HG02588 (cell line): ENCODE measurements at regions not wholly inside any gene's neighbourhood (a gene's known extent, or its start where the extent isn't known, plus 50 kb on each side); places are given as distances from the start of the nearest gene placed in this dataset.

ENCODE experiments used
- ATAC-seq: cut with Tn5 transposase; IDR thresholded peaks from one replicate; pipeline ENCODE4 v1.9.1; 2021; ENCODE audit warnings: mild to moderate bottlenecking, moderate library complexity; ENCODE audit not compliant: unreplicated experiment

DNA sequence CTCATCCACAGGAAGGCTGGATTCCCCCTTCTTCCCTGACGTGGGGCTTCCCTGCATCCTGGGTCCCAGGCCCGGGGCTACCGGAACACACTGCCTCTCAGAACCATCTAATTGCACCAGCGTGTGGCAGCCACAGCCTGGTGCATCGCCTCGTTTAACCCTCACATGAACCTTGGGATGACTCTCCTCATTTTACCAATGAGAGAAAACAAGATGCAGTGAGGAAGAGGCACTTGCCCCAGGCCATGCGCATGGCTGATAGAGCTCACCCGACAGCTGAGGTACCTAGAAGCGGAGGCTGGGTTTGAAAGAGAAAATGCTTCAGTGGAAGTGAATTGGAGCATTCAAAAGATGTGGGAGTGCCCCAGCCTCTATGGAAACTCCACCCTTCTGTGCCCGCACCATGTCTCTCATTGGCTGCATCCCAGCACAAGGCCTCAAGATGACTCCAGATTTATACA, 162.3 kb downstream of the KATNIP start:
- no peak for ATAC-seq

GRCh38 chr16:27717726-27718125, 167.8 kb downstream of the KATNIP start:
- no peak for ATAC-seq

GRCh38 chr16:27718201-27719105, 168.5 kb downstream of the KATNIP start:
- no peak for ATAC-seq

DNA sequence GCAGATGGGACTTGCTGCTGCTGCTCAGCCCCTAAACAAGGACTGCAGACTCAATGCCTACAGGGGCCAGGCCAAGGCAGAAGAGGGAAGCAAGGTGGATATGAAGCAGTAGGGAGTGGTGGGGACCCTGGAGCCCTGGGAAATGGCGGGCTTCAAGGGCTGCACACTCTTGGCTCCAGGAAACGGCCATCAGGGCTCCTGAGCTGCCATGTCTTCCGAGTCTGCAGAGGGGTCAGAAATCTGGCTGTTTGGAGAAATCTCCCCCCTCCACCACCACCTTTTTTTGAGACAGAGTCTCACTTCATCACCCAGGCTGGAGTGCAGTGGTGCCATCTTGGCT, 169.1 kb downstream of the KATNIP start:
- no peak for ATAC-seq

- no peak for ATAC-seq
Measured at GRCh38 chr16:27720731-27721530, 171.0 kb downstream of the KATNIP start.

DNA sequence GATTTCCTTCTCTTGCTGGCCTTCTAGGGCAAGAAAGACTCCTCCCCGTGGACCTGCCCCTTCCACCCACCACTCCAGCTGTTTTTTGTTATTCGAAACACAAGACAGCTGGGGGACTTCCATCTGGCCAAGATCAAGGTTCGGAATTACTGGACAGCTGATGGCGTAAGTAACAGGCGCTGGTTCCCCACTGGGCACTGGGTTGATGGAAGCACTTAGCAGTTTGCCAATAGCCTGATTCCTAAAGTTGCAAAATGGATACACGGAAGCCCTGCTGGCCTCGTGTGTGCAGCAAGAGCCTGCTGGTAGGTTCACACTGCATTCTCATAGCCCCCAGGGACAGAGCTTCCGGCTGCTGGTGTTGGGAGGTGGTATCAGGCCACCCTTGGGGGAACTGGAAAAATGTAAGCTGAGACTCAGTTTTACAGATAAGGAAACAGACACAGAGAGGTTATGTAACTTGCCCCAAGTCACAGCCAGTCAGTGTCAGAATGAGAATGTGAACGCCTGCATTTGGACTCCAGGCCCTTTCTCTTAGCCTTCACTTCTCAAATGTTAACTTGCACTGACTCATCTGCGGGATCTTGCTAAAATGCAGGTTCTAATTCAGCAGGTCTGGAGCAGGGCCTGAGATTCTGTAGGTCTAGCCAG, 171.7 kb downstream of the KATNIP start:
- no peak for ATAC-seq

DNA sequence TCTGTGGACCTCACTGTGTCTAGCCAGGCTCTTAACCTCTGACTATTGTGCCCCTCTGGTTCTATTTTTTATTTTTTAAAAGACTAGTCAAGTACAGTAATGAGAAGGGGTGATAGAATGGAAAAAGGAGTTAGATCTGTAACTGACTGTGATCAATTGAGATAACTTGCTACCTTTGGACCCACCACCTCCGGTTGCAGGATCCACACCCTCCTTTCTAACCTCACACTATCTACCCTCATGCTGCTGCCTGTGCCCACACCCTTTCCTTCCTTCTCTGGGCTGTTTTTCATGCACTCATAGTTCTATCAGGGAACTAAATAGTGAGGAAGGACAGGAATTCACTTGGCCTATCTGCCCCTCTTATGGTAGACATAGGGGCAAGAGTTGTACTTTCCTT, 172.3 kb downstream of the KATNIP start:
- ATAC-seq, result no peak

DNA sequence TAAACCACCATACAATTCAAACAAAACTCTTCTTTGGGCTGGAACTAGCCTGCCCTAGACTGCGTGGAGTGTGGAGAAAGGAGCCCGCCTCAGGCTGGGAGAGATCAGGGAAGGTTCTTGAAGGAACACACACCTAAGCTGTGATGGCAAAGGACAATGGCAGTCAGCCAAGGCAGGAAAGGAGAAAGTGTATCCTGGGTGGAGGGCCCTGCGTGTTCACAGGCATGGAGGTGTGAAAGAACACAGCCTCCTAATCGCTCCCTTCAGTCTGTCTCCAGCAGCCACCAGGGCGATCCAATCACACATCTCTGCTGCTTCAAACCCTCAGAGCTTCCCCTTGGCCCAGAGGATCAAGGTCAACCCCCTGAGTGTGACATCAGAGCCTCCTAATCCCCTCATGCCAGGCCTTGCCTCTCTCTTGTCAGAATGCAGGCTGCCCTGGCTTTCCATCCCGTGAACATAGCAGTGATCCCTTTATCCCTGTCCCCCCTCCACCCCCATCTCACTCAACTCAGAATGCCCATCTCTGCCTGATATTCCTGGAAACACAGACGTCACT, 173.0 kb downstream of the KATNIP start:
- ATAC-seq, result no peak

GRCh38 chr16:27723711-27724481, 174.0 kb downstream of the KATNIP start:
- ATAC-seq, result no peak

- ATAC-seq, result no peak
Measured at GRCh38 chr16:27724482-27725235, 174.7 kb downstream of the KATNIP start.

DNA sequence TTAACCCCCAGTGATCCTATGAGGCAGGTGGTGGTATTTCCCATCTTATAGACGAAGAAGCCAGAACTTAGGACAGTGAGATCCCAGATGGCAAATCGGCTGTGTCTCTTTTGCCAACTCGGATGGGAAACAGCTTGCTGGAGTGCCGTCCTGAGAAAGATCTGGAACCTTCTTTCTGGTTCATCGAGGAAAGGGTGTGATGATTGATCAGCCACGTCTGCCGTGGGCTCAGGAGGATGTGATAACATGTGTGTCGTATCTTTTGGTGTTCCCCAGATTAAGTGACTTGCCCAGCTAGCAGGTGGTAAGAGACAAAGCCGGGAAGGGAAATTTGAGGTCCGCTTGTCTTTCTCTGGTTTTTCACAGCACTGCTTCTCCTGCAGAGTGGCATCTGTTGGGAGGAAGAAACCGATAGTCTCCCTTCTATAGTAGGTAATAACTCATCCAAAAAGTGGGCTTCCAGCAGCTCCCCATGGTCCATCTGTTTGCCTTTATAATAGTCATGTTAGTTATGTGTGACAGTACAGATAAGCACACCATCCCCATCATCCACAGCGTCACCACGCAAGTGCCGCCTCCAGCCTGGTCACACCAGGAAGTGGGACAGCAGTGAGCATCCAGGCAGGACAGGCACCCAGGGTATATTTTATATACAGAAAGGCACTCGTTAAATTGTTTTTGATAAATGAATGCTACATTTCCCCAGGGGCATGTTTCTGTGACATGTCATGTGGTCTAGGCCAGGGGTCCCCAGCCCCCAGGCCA, 175.5 kb downstream of the KATNIP start:
- ATAC-seq, result no peak

- ATAC-seq, result no peak
Measured at GRCh38 chr16:27726621-27727261, 176.8 kb downstream of the KATNIP start.

DNA sequence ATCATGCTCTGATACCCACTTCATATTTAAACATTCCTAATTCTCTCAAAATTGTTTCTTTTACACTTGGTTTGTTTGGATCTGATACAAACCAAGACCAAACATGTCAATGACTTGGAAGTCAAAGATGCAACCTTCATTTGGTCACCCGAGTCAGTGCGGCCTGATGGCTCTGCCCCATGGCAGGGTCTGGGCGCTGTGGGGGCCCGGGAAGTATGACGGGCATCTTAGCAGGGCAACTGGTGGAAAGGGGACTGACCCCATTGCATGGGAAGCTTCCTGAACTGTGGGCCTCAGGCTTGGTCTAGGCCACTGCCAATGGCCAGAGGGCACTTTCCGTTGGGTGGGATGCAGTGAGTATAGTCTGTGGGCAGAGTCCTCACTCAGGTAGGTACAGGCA, 178.0 kb downstream of the KATNIP start:
- no peak for ATAC-seq

GRCh38 chr16:27728691-27729090, 178.7 kb downstream of the KATNIP start:
- ATAC-seq, result no peak

GRCh38 chr16:27729516-27730304, 179.8 kb downstream of the KATNIP start:
- ATAC-seq, result no peak

- ATAC-seq, result no peak
Measured at GRCh38 chr16:27730661-27731210, 180.8 kb downstream of the KATNIP start.

- no peak for ATAC-seq
Measured at GRCh38 chr16:27735031-27735430, 185.1 kb downstream of the KATNIP start.
